ENCODE measurements at regions not wholly inside any gene's neighbourhood (a gene's known extent, or its start where the extent isn't known, plus 50 kb on each side); places are given as distances from the start of the nearest gene placed in this dataset.

GRCh38 chr6:23547851-23548250 is 578.2 kb upstream of the NRSN1 start:
- TF ChIP-seq, protein P1, sequence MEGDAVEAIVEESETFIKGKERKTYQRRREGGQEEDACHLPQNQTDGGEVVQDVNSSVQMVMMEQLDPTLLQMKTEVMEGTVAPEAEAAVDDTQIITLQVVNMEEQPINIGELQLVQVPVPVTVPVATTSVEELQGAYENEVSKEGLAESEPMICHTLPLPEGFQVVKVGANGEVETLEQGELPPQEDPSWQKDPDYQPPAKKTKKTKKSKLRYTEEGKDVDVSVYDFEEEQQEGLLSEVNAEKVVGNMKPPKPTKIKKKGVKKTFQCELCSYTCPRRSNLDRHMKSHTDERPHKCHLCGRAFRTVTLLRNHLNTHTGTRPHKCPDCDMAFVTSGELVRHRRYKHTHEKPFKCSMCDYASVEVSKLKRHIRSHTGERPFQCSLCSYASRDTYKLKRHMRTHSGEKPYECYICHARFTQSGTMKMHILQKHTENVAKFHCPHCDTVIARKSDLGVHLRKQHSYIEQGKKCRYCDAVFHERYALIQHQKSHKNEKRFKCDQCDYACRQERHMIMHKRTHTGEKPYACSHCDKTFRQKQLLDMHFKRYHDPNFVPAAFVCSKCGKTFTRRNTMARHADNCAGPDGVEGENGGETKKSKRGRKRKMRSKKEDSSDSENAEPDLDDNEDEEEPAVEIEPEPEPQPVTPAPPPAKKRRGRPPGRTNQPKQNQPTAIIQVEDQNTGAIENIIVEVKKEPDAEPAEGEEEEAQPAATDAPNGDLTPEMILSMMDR (tag by site-specific recombination; IDR thresholded peaks at IDR 0.05), result no peak
- no peak for TF ChIP-seq SCRT1 (tag by site-specific recombination; IDR thresholded peaks at IDR 0.05; ENCODE audit: borderline replicate concordance)
- no peak for TF ChIP-seq ZNF24 (tag by site-specific recombination; IDR thresholded peaks at IDR 0.05)
- TF ChIP-seq ZNF670 (tag by site-specific recombination; IDR thresholded peaks at IDR 0.05; ENCODE audit: low read depth), result no peak
- no peak for TF ChIP-seq ZNF37A (tag by site-specific recombination; IDR thresholded peaks at IDR 0.05)
- no peak for TF ChIP-seq YY1 (tag by site-specific recombination; IDR thresholded peaks at IDR 0.05)
- no peak for TF ChIP-seq BCL11A (tag by site-specific recombination; IDR thresholded peaks at IDR 0.05; ENCODE audit: low read depth)
